HG02763 (cell line): ENCODE measurements at regions not wholly inside any gene's neighbourhood (a gene's known extent, or its start where the extent isn't known, plus 50 kb on each side); places are given as distances from the start of the nearest gene placed in this dataset.

Experiments used
- ATAC-seq: cut with Tn5 transposase; IDR thresholded peaks from one replicate; pipeline ENCODE4 v1.9.1; 2021; ENCODE audit warnings: mild to moderate bottlenecking, moderate library complexity; ENCODE audit not compliant: unreplicated experiment

GRCh38 chr10:58932126-58932525, 244.3 kb upstream of the PHYHIPL start:
- ATAC-seq: no peak

GRCh38 chr10:58932577-58933314, 243.7 kb upstream of the PHYHIPL start:
- no peak for ATAC-seq

- ATAC-seq: no peak
Observed at GRCh38 chr10:58936364-58936763, 240.1 kb upstream of the PHYHIPL start.

GRCh38 chr10:58937423-58937822, 239.0 kb upstream of the PHYHIPL start:
- ATAC-seq: no peak

GRCh38 chr10:58942724-58943123, 233.7 kb upstream of the PHYHIPL start:
- ATAC-seq: no peak

GRCh38 chr10:58943256-58943890, 233.1 kb upstream of the PHYHIPL start:
- ATAC-seq: no peak

- no peak for ATAC-seq
Observed at GRCh38 chr10:58943960-58944359, 232.5 kb upstream of the PHYHIPL start.

- no peak for ATAC-seq
Observed at GRCh38 chr10:58948303-58948702, 228.1 kb upstream of the PHYHIPL start.

- no peak for ATAC-seq
Observed at GRCh38 chr10:58950618-58951017, 225.8 kb upstream of the PHYHIPL start.

- ATAC-seq: no peak
Observed at GRCh38 chr10:58951087-58951486, 225.4 kb upstream of the PHYHIPL start.

- no peak for ATAC-seq
Observed at GRCh38 chr10:58951746-58952145, 224.7 kb upstream of the PHYHIPL start.

GRCh38 chr10:58952162-58952601, 224.3 kb upstream of the PHYHIPL start:
- ATAC-seq: no peak

GRCh38 chr10:58952747-58953466, 223.5 kb upstream of the PHYHIPL start:
- peak; percentile 72 for ATAC-seq

GRCh38 chr10:58954178-58954577, 222.3 kb upstream of the PHYHIPL start:
- ATAC-seq: no peak

GRCh38 chr10:58955615-58956014, 220.8 kb upstream of the PHYHIPL start:
- ATAC-seq: no peak

GRCh38 chr10:58956926-58957325, 219.5 kb upstream of the PHYHIPL start:
- no peak for ATAC-seq

- no peak for ATAC-seq
Observed at GRCh38 chr10:58957517-58957916, 218.9 kb upstream of the PHYHIPL start.

GRCh38 chr10:58963101-58963534, 213.3 kb upstream of the PHYHIPL start:
- no peak for ATAC-seq

- ATAC-seq: no peak
Observed at GRCh38 chr10:58963723-58964124, 212.7 kb upstream of the PHYHIPL start.

- no peak for ATAC-seq
Observed at GRCh38 chr10:58965855-58966254, 210.6 kb upstream of the PHYHIPL start.

- ATAC-seq: no peak
Observed at GRCh38 chr10:58967551-58968388, 208.7 kb upstream of the PHYHIPL start.
